ENCODE measurements at regions not wholly inside any gene's neighbourhood (a gene's known extent, or its start where the extent isn't known, plus 50 kb on each side); places are given as distances from the start of the nearest gene placed in this dataset.

GRCh38 chr22:34687116-34687515 lies 378.8 kb upstream of the ISX start:
- no peak for FAIRE-seq
- H3K4me1 ChIP-seq (ENCODE audit: control insufficient read depth, extremely low read depth, insufficient read depth, low read length), result no peaks in the 10 kb centered on the region

GRCh38 chr22:34688825-34689224 lies 377.1 kb upstream of the ISX start:
- H3K4me3 ChIP-seq (replicated peaks in 1 of 3; ENCODE audit: insufficient read depth in 1 of 3, low read depth in 1 of 3, low read length in 3 of 3), result no peak overlapping the region
- H3K4me1 ChIP-seq (ENCODE audit: control insufficient read depth, extremely low read depth, insufficient read depth, low read length), result no peaks in the 10 kb centered on the region
- H2AFZ ChIP-seq (ENCODE audit: low read depth, low read length), result no peak overlapping the region
- H3K9ac ChIP-seq (replicated peaks; ENCODE audit: extremely low read depth, insufficient read depth, low read length), result no peak overlapping the region
- H3K9me1 ChIP-seq (replicated peaks; ENCODE audit: control insufficient read depth, extremely low read depth, insufficient read depth, low read length), result no peaks in the 10 kb centered on the region
- ChIA-PET POLR2A (no interaction called here), CTCF (no interaction called here)
- no peak overlapping the region for H3K27ac ChIP-seq (ENCODE audit: insufficient read depth, low read depth, low read length)
- H3K79me2 ChIP-seq (ENCODE audit: control insufficient read depth, insufficient read depth, low read length), result no peaks in the 10 kb centered on the region
- intact Hi-C loops (cut with micrococcal nuclease) (no loop called here), dilution Hi-C loops (cut with MboI; ENCODE audit: extremely low pct_ligation_motif_present, low sequenced_read_pairs) (no loop called here)
- no TSS peak for BruUV-seq (replicated peaks)
- no peak for FAIRE-seq
- peaks cover 10% of the 10 kb centered on the region for H3K9me3 ChIP-seq (replicated peaks; ENCODE audit: control insufficient read depth, insufficient read depth, low read length)
- no peaks in the 10 kb centered on the region for H4K20me1 ChIP-seq (replicated peaks; ENCODE audit: control insufficient read depth, extremely low read depth, insufficient read depth, low read length)
- H3K36me3 ChIP-seq (ENCODE audit: control insufficient read depth in 2 of 2, extremely low read depth in 1 of 2, insufficient read depth in 2 of 2, low read length in 2 of 2), result no peaks in the 10 kb centered on the region
- no peaks in the 10 kb centered on the region for H3K27me3 ChIP-seq (ENCODE audit: control insufficient read depth in 2 of 2, insufficient read depth in 2 of 2, low read length in 2 of 2)
- H3K4me2 ChIP-seq (ENCODE audit: insufficient read depth, low read length), result no peak overlapping the region
- TF ChIP-seq MYC (IDR thresholded peaks at IDR 0.05; ENCODE audit: low read depth, low read length) (no peak), CTCF (IDR thresholded peaks at IDR 0.05; ENCODE audit: extremely low read depth in 1 of 2, insufficient read depth in 1 of 2, low read depth in 1 of 2, low read length in 2 of 2) (no peak), MAX (IDR thresholded peaks at IDR 0.05; ENCODE audit: insufficient read depth, insufficient read length) (no peak), JUN (IDR thresholded peaks at IDR 0.05; ENCODE audit: borderline replicate concordance, insufficient read depth, insufficient read length, low read depth) (no peak), POLR2AphosphoS5 (IDR thresholded peaks at IDR 0.05; ENCODE audit: insufficient read depth, low read depth, low read length) (no peak), FOS (IDR thresholded peaks at IDR 0.05; ENCODE audit: borderline replicate concordance, insufficient read depth, low read length) (no peak), EZH2 (IDR thresholded peaks at IDR 0.05; ENCODE audit: borderline replicate concordance, low read depth, low read length, severe bottlenecking) (no peak), POLR2A (IDR thresholded peaks at IDR 0.05; ENCODE audit: low read depth, low read length) (no peak), GATA2 (IDR thresholded peaks at IDR 0.05; ENCODE audit: insufficient read depth, insufficient read length, low read depth, low read length) (no peak)
- DNase-seq (ENCODE audit: low read depth, low spot score), result no peak

More at GRCh38 chr22:34687116-34687515, 378.8 kb upstream of the ISX start:
- DNase-seq (ENCODE audit: low read depth, low spot score), result no peak
- POLR2A ChIA-PET, result no interaction called here
- Histone ChIP-seq H2AFZ (ENCODE audit: low read depth, low read length) (no peak overlapping the region), H4K20me1 (replicated peaks; ENCODE audit: control insufficient read depth, extremely low read depth, insufficient read depth, low read length) (no peaks in the 10 kb centered on the region), H3K9ac (replicated peaks; ENCODE audit: extremely low read depth, insufficient read depth, low read length) (no peak overlapping the region), H3K27ac (ENCODE audit: insufficient read depth, low read depth, low read length) (no peak overlapping the region), H3K79me2 (ENCODE audit: control insufficient read depth, insufficient read depth, low read length) (no peaks in the 10 kb centered on the region), H3K27me3 (ENCODE audit: control insufficient read depth in 2 of 2, insufficient read depth in 2 of 2, low read length in 2 of 2) (no peaks in the 10 kb centered on the region), H3K9me3 (replicated peaks; ENCODE audit: control insufficient read depth, insufficient read depth, low read length) (peaks cover 10% of the 10 kb centered on the region), H3K4me3 (replicated peaks in 1 of 3; ENCODE audit: insufficient read depth in 1 of 3, low read depth in 1 of 3, low read length in 3 of 3) (no peak overlapping the region), H3K4me2 (ENCODE audit: insufficient read depth, low read length) (no peak overlapping the region), H3K36me3 (ENCODE audit: control insufficient read depth in 2 of 2, extremely low read depth in 1 of 2, insufficient read depth in 2 of 2, low read length in 2 of 2) (no peaks in the 10 kb centered on the region), H3K9me1 (replicated peaks; ENCODE audit: control insufficient read depth, extremely low read depth, insufficient read depth, low read length) (no peaks in the 10 kb centered on the region)
- CTCF ChIA-PET, result no interaction called here
- dilution Hi-C loops (cut with MboI; ENCODE audit: extremely low pct_ligation_motif_present, low sequenced_read_pairs) (no loop called here), intact Hi-C loops (cut with micrococcal nuclease) (no loop called here)
- no TSS peak for BruUV-seq (replicated peaks)
- no peak for TF ChIP-seq EZH2 (IDR thresholded peaks at IDR 0.05; ENCODE audit: borderline replicate concordance, low read depth, low read length, severe bottlenecking)
- no peak for TF ChIP-seq CTCF (IDR thresholded peaks at IDR 0.05; ENCODE audit: extremely low read depth in 1 of 2, insufficient read depth in 1 of 2, low read depth in 1 of 2, low read length in 2 of 2)
- no peak for TF ChIP-seq MYC (IDR thresholded peaks at IDR 0.05; ENCODE audit: low read depth, low read length)

Data from endothelial cell of umbilical vein (primary cell).